HG03064 (cell line): ENCODE measurements at regions not wholly inside any gene's neighbourhood (a gene's known extent, or its start where the extent isn't known, plus 50 kb on each side); places are given as distances from the start of the nearest gene placed in this dataset.
"Not testable (repeated sequence)": the region's sequence is repeated elsewhere in the genome, so short reads cannot be mapped to it uniquely, and the experiment has no call there.

Experiments
- ATAC-seq: cut with Tn5 transposase; IDR thresholded peaks from one replicate; pipeline ENCODE4 v1.9.1; 2021; ENCODE audit warnings: low read depth; ENCODE audit not compliant: unreplicated experiment

- ATAC-seq = no peak
Measured at GRCh38 chr21:35309316-35309715, 260.2 kb upstream of the RUNX1 start.

GRCh38 chr21:35303085-35303484, 254.0 kb upstream of the RUNX1 start:
- no peak for ATAC-seq

- no peak for ATAC-seq
Measured at GRCh38 chr21:35298757-35299156, 249.7 kb upstream of the RUNX1 start.

GRCh38 chr21:35297665-35298064, 248.6 kb upstream of the RUNX1 start:
- no peak for ATAC-seq

- no peak for ATAC-seq
Measured at GRCh38 chr21:35294231-35294898, 245.3 kb upstream of the RUNX1 start.

- no peak for ATAC-seq
Measured at GRCh38 chr21:35291973-35292627, 243.0 kb upstream of the RUNX1 start.

- ATAC-seq = no peak
Measured at GRCh38 chr21:35291034-35291433, 241.9 kb upstream of the RUNX1 start.

GRCh38 chr21:35288238-35288637, 239.1 kb upstream of the RUNX1 start:
- ATAC-seq = no peak

GRCh38 chr21:35284199-35284598, 235.1 kb upstream of the RUNX1 start:
- ATAC-seq = no peak

- ATAC-seq = no peak
Measured at GRCh38 chr21:35282944-35283343, 233.8 kb upstream of the RUNX1 start.

GRCh38 chr21:35281956-35282355, 232.9 kb upstream of the RUNX1 start:
- no peak for ATAC-seq

GRCh38 chr21:35280231-35280630, 231.1 kb upstream of the RUNX1 start:
- ATAC-seq = no peak

- no peak for ATAC-seq
Measured at GRCh38 chr21:35275776-35276175, 226.7 kb upstream of the RUNX1 start.

GRCh38 chr21:35274923-35275322, 225.8 kb upstream of the RUNX1 start:
- ATAC-seq = no peak

- ATAC-seq = no peak
Measured at GRCh38 chr21:35274090-35274489, 225.0 kb upstream of the RUNX1 start.

- ATAC-seq = no peak
Measured at GRCh38 chr21:35273333-35273732, 224.2 kb upstream of the RUNX1 start.

- ATAC-seq = not testable (repeated sequence)
Measured at GRCh38 chr21:35271344-35272118, 222.4 kb upstream of the RUNX1 start.

- no peak for ATAC-seq
Measured at GRCh38 chr21:35268817-35269216, 219.7 kb upstream of the RUNX1 start.

GRCh38 chr21:35268261-35268660, 219.2 kb upstream of the RUNX1 start:
- no peak for ATAC-seq

- no peak for ATAC-seq
Measured at GRCh38 chr21:35266546-35266945, 217.4 kb upstream of the RUNX1 start.

- no peak for ATAC-seq
Measured at GRCh38 chr21:35265170-35265877, 216.2 kb upstream of the RUNX1 start.
